HCT116 (cell line): ENCODE measurements at regions not wholly inside any gene's neighbourhood (a gene's known extent, or its start where the extent isn't known, plus 50 kb on each side); places are given as distances from the start of the nearest gene placed in this dataset.

Source experiments
- ATAC-seq: fragments of 200-7000 bp; cut with Tn5 transposase; 2 replicates; pipeline ENCODE4 v1.9.1; 2020; ENCODE audit warnings: mild to moderate bottlenecking, moderate library complexity
- BruUV-seq: library from RNA; stranded (reverse); fragments of 400-500 nt; replicated peaks from 2 replicates; lab custom pipeline; 2021; lab: Mats Ljungman, UMichigan
- CTCF ChIA-PET: fragments of 300-600 bp; sonication (Branson Sonifier 250); formaldehyde crosslinking; loops from one replicate; lab custom pipeline; 2021; ENCODE audit warnings: antibody characterized with exemption; lab: Charles Lee
- POLR2A ChIA-PET: fragments of 300-600, 350-600 bp; sonication (Branson Sonifier 250); formaldehyde crosslinking; loops from one replicate; lab custom pipeline; 2021; ENCODE audit warnings: antibody characterized with exemption; lab: Charles Lee
- RAD21 ChIA-PET, 2 experiments: fragments of 300-600 bp; sonication (Branson Sonifier 250); formaldehyde crosslinking; loops; one replicate each; lab custom pipeline; 2023; ENCODE audit warnings: low total read pairs in 2 of 2; ENCODE audit not compliant: uncharacterized antibody in 2 of 2, unreplicated experiment in 2 of 2, low non-redundant PET in 1 of 2; lab: Charles Lee
- DNase-seq: peaks from one replicate; pipeline ENCODE4 v3.0.0-alpha.2; 2010; ENCODE audit warnings: low read depth, low spot score
- H2AFZ ChIP-seq: fragments of 200-600 bp; shearing (Covaris generic), sonication (generic); 2 replicates; pipeline ENCODE4 v1.6.1; 2017; ENCODE audit warnings: low read depth, mixed run types, mixed read lengths, antibody characterized with exemption, low read length; ENCODE audit not compliant: poor library complexity, severe bottlenecking
- H3K27ac ChIP-seq: 2 replicates; pipeline ENCODE4 v1.5.1; 2012; ENCODE audit warnings: low read depth, low read length
- H3K27me3 ChIP-seq: fragments of 200-600 bp; sonication (generic); 2 replicates; pipeline ENCODE4 v1.6.1; 2016; ENCODE audit warnings: mixed run types, low read length, mixed read lengths; ENCODE audit not compliant: insufficient read depth
- H3K36me3 ChIP-seq, 2 experiments: fragments of 200-500 bp in 1 of 2; fragments of 200-600 bp in 1 of 2; sonication (Bioruptor generic) in 1 of 2; sonication (generic) in 1 of 2; 2 replicates each; pipeline versions ENCODE4 v1.5.1 to v1.6.1; 2014 to 2016; ENCODE audit warnings: low read length in 2 of 2, inconsistent platforms in 1 of 2, mixed read lengths in 1 of 2, mixed run types in 1 of 2; ENCODE audit not compliant: insufficient read depth in 2 of 2, control insufficient read depth in 1 of 2
- H3K4me1 ChIP-seq, 2 experiments: fragments of 200-600 bp in 1 of 2; sonication (generic) in 1 of 2; 2 replicates each; pipeline versions ENCODE4 v1.5.1 to v1.6.1; 2012 to 2017; ENCODE audit warnings: low read length in 2 of 2, inconsistent platforms in 1 of 2, mild to moderate bottlenecking in 1 of 2, mixed read lengths in 1 of 2, mixed run types in 1 of 2, moderate library complexity in 1 of 2; ENCODE audit not compliant: insufficient read depth in 2 of 2, control insufficient read depth in 1 of 2
- H3K4me2 ChIP-seq: fragments of 200-600 bp; sonication (generic); 2 replicates; pipeline ENCODE4 v1.6.1; 2017; ENCODE audit warnings: mixed run types, low read length, mixed read lengths
- H3K4me3 ChIP-seq, 2 experiments: fragments of 200-600 bp in 1 of 2; sonication (generic) in 1 of 2; replicated peaks in 1 of 2; 2 replicates each; pipeline ENCODE4 v1.5.1; 2011 to 2016; ENCODE audit warnings: low read length in 2 of 2, control low read depth in 1 of 2, low read depth in 1 of 2, mild to moderate bottlenecking in 1 of 2, mixed read lengths in 1 of 2, mixed run types in 1 of 2
- H3K79me2 ChIP-seq: fragments of 200-600 bp; sonication (generic); 2 replicates; pipeline ENCODE4 v1.6.1; 2017; ENCODE audit warnings: mild to moderate bottlenecking, mixed run types, low read length, moderate library complexity, mixed read lengths; ENCODE audit not compliant: insufficient read depth
- H3K9ac ChIP-seq: fragments of 200-600 bp; sonication (generic); 2 replicates; pipeline ENCODE4 v1.6.1; 2016; ENCODE audit warnings: low read length, mixed read lengths
- H3K9me2 ChIP-seq: fragments of 200-600 bp; sonication (generic), shearing (Covaris generic); 2 replicates; pipeline ENCODE4 v1.6.1; 2017; ENCODE audit warnings: mixed run types, mild to moderate bottlenecking, moderate library complexity; ENCODE audit not compliant: insufficient read depth
- H3K9me3 ChIP-seq, 2 experiments: fragments of 200-500 bp in 1 of 2; fragments of 200-600 bp in 1 of 2; sonication (Bioruptor generic) in 1 of 2; sonication (generic) in 1 of 2; 2 replicates each; pipeline ENCODE4 v1.6.1; 2014 to 2017; ENCODE audit warnings: low read length in 2 of 2, mixed read lengths in 2 of 2, inconsistent platforms in 1 of 2, low read depth in 1 of 2, mild to moderate bottlenecking in 1 of 2, mixed run types in 1 of 2, moderate library complexity in 1 of 2; ENCODE audit not compliant: control insufficient read depth in 1 of 2, insufficient read depth in 1 of 2
- H4K20me1 ChIP-seq: fragments of 200-600 bp; sonication (generic), shearing (Covaris generic); 2 replicates; pipeline ENCODE4 v1.6.1; 2017; ENCODE audit warnings: mixed run types, mild to moderate bottlenecking, moderate library complexity; ENCODE audit not compliant: insufficient read depth
- CBX3 ChIP-seq: IDR thresholded peaks from 2 replicates; pipeline ENCODE4 v1.6.1; 2012; ENCODE audit warnings: low read depth
- CEBPB ChIP-seq: IDR thresholded peaks from 2 replicates; pipeline ENCODE4 v1.6.1; 2012; ENCODE audit warnings: low read depth
- EGR1 ChIP-seq: IDR thresholded peaks from 2 replicates; pipeline ENCODE4 v1.6.1; 2012; ENCODE audit warnings: low read depth
- ELF1 ChIP-seq: IDR thresholded peaks from 2 replicates; pipeline ENCODE4 v1.6.1; 2012; ENCODE audit warnings: low read depth, borderline replicate concordance
- EZH2 ChIP-seq: fragments of 200-600 bp; sonication (generic); IDR thresholded peaks from 2 replicates; pipeline ENCODE4 v1.6.1; 2017; ENCODE audit warnings: antibody characterized with exemption, mixed run types
- FOSL1 ChIP-seq: IDR thresholded peaks from 2 replicates; pipeline ENCODE4 v1.6.1; 2012; ENCODE audit warnings: low read depth
- JUND ChIP-seq: IDR thresholded peaks from 2 replicates; pipeline ENCODE4 v1.6.1; 2012
- POLR2A ChIP-seq: IDR thresholded peaks from 2 replicates; pipeline ENCODE4 v1.7.0; 2011; ENCODE audit warnings: borderline replicate concordance; ENCODE audit not compliant: insufficient read depth, insufficient read length; ENCODE audit errors: extremely low read depth
- POLR2AphosphoS5 ChIP-seq: IDR thresholded peaks from 2 replicates; pipeline ENCODE4 v1.6.1; 2011; ENCODE audit warnings: mild to moderate bottlenecking, low read depth, low read length, moderate library complexity
- RAD21 ChIP-seq: IDR thresholded peaks from 2 replicates; pipeline ENCODE4 v1.6.1; 2012; ENCODE audit warnings: low read depth, mild to moderate bottlenecking
- REST ChIP-seq: IDR thresholded peaks from 2 replicates; pipeline ENCODE4 v1.6.1; 2012; ENCODE audit warnings: low read depth
- SP1 ChIP-seq: IDR thresholded peaks from 2 replicates; pipeline ENCODE4 v1.6.1; 2012; ENCODE audit warnings: low read depth
- SRF ChIP-seq: IDR thresholded peaks from 2 replicates; pipeline ENCODE4 v1.6.1; 2012; ENCODE audit warnings: low read depth
- YY1 ChIP-seq: IDR thresholded peaks from 2 replicates; pipeline ENCODE4 v1.6.1; 2011; ENCODE audit warnings: low read length, low read depth, moderate library complexity, mild to moderate bottlenecking; ENCODE audit not compliant: insufficient replicate concordance; ENCODE audit errors: extremely low read depth
- ZFX ChIP-seq: fragments of 450-650 bp; IDR thresholded peaks from 2 replicates; pipeline ENCODE4 v1.6.1; 2017
- ZNF274 ChIP-seq: fragments of 200-500 bp; sonication (Bioruptor generic); IDR thresholded peaks from 2 replicates; pipeline ENCODE4 v1.6.1; 2014; ENCODE audit warnings: mild to moderate bottlenecking, low read depth, low read length, inconsistent platforms
- intact Hi-C: fragments of 100-400 bp; cut with micrococcal nuclease; formaldehyde crosslinking; loops from 2 replicates; pipeline ENCODE4 v1.10.0; 2022
- TF ChIP-seq, protein P1 (sequence below): IDR thresholded peaks from 2 replicates; pipeline ENCODE4 v1.6.1; 2011; ENCODE audit warnings: mild to moderate bottlenecking, low read length, moderate library complexity; ENCODE audit not compliant: insufficient replicate concordance; ENCODE audit errors: extremely low read depth
- TF ChIP-seq, protein P2 (sequence below): IDR thresholded peaks from 2 replicates; pipeline ENCODE4 v1.6.1; 2012
- TF ChIP-seq, protein P3 (sequence below), 3 experiments: fragments of 200-600 bp in 1 of 3; sonication (generic) in 1 of 3; IDR thresholded peaks in 2 of 3; conservative IDR thresholded peaks in 1 of 3; 2 replicates each; pipeline ENCODE4 v1.5.1; 2012 to 2017; ENCODE audit warnings: low read depth in 2 of 3, low read length in 2 of 3, antibody characterized with exemption in 1 of 3, borderline replicate concordance in 1 of 3, control low read depth in 1 of 3, mild to moderate bottlenecking in 1 of 3, mixed read lengths in 1 of 3, mixed run types in 1 of 3, moderate library complexity in 1 of 3; ENCODE audit not compliant: insufficient read depth in 1 of 3
- TF ChIP-seq, protein P4 (sequence below): IDR thresholded peaks from 2 replicates; pipeline ENCODE4 v1.6.1; 2012

DNA sequence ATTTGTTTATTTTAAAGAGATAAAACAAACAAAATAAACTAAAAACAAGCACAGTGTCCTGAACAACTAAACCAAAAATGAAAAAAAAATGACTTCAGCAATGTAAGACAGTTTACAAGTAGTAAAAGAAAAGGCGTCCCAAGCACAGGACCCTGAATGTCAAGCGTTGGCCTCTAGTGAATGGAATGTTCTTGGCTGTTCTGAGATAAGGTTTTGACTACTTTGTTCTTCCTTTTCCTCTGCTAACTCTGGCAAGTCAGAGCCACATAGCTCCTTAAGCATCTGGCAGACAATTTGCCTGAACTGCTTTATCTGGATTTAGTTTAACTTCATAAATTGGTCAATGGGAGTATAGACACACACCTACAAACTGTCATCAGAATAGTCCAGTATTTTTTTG is 655.2 kb downstream of the ANXA1 start:
- RAD21 ChIA-PET = no interaction called here
- no TSS peak for BruUV-seq
- no peaks in the 10 kb centered on the region for H3K79me2 ChIP-seq
- H3K27ac ChIP-seq = no peak overlapping the region
- no peaks in the 10 kb centered on the region for H4K20me1 ChIP-seq
- ATAC-seq = no peak
- H3K4me1 ChIP-seq = no peaks in the 10 kb centered on the region
- no peak overlapping the region for H3K9ac ChIP-seq
- no peaks in the 10 kb centered on the region for H3K9me2 ChIP-seq
- no peak overlapping the region for H3K4me3 ChIP-seq
- POLR2A ChIA-PET = no interaction called here
- CTCF ChIA-PET = no interaction called here
- H3K4me2 ChIP-seq = no peak overlapping the region
- no peak for DNase-seq
- intact Hi-C loops = no loop called here
- H2AFZ ChIP-seq = no peak overlapping the region
- TF ChIP-seq POLR2A = no peak
- TF ChIP-seq, protein P1, sequence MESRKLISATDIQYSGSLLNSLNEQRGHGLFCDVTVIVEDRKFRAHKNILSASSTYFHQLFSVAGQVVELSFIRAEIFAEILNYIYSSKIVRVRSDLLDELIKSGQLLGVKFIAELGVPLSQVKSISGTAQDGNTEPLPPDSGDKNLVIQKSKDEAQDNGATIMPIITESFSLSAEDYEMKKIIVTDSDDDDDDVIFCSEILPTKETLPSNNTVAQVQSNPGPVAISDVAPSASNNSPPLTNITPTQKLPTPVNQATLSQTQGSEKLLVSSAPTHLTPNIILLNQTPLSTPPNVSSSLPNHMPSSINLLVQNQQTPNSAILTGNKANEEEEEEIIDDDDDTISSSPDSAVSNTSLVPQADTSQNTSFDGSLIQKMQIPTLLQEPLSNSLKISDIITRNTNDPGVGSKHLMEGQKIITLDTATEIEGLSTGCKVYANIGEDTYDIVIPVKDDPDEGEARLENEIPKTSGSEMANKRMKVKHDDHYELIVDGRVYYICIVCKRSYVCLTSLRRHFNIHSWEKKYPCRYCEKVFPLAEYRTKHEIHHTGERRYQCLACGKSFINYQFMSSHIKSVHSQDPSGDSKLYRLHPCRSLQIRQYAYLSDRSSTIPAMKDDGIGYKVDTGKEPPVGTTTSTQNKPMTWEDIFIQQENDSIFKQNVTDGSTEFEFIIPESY = no peak
- TF ChIP-seq EZH2 = no peak
- no peak for TF ChIP-seq ZNF274
- no peak for TF ChIP-seq SRF
- TF ChIP-seq, protein P2, sequence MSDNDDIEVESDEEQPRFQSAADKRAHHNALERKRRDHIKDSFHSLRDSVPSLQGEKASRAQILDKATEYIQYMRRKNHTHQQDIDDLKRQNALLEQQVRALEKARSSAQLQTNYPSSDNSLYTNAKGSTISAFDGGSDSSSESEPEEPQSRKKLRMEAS = no peak
- no peak for TF ChIP-seq POLR2AphosphoS5
- no peak for TF ChIP-seq JUND
- no peak for TF ChIP-seq FOSL1
- TF ChIP-seq, protein P3, sequence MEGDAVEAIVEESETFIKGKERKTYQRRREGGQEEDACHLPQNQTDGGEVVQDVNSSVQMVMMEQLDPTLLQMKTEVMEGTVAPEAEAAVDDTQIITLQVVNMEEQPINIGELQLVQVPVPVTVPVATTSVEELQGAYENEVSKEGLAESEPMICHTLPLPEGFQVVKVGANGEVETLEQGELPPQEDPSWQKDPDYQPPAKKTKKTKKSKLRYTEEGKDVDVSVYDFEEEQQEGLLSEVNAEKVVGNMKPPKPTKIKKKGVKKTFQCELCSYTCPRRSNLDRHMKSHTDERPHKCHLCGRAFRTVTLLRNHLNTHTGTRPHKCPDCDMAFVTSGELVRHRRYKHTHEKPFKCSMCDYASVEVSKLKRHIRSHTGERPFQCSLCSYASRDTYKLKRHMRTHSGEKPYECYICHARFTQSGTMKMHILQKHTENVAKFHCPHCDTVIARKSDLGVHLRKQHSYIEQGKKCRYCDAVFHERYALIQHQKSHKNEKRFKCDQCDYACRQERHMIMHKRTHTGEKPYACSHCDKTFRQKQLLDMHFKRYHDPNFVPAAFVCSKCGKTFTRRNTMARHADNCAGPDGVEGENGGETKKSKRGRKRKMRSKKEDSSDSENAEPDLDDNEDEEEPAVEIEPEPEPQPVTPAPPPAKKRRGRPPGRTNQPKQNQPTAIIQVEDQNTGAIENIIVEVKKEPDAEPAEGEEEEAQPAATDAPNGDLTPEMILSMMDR (IDR thresholded peaks at IDR 0.05 in 2 of 3, conservative IDR thresholded peaks at IDR 0.05 in 1 of 3; ENCODE audit: borderline replicate concordance in 1 of 3, insufficient read depth in 1 of 3, low read depth in 2 of 3, low read length in 2 of 3) = no peak
- TF ChIP-seq SP1 = no peak
- TF ChIP-seq EGR1 = no peak
- no peak for TF ChIP-seq CEBPB
- no peak for TF ChIP-seq REST
- TF ChIP-seq CBX3 = no peak
- TF ChIP-seq ELF1 = no peak
- no peak for TF ChIP-seq RAD21
- TF ChIP-seq ZFX = no peak
- TF ChIP-seq, protein P4, sequence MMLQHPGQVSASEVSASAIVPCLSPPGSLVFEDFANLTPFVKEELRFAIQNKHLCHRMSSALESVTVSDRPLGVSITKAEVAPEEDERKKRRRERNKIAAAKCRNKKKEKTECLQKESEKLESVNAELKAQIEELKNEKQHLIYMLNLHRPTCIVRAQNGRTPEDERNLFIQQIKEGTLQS = no peak
- no peak for TF ChIP-seq YY1
- no peaks in the 10 kb centered on the region for H3K36me3 ChIP-seq
- no peaks in the 10 kb centered on the region; a peak in 2 of 4 replicates for H3K9me3 ChIP-seq
- H3K27me3 ChIP-seq = no peaks in the 10 kb centered on the region
